HG03175 (cell line): ENCODE measurements at regions not wholly inside any gene's neighbourhood (a gene's known extent, or its start where the extent isn't known, plus 50 kb on each side); places are given as distances from the start of the nearest gene placed in this dataset.
"Not testable (repeated sequence)": the region's sequence is repeated elsewhere in the genome, so short reads cannot be mapped to it uniquely, and the experiment has no call there.

Source experiments
- ATAC-seq: cut with Tn5 transposase; IDR thresholded peaks from one replicate; pipeline ENCODE4 v1.9.1; 2021; ENCODE audit warnings: mild to moderate bottlenecking, moderate library complexity; ENCODE audit not compliant: unreplicated experiment

DNA sequence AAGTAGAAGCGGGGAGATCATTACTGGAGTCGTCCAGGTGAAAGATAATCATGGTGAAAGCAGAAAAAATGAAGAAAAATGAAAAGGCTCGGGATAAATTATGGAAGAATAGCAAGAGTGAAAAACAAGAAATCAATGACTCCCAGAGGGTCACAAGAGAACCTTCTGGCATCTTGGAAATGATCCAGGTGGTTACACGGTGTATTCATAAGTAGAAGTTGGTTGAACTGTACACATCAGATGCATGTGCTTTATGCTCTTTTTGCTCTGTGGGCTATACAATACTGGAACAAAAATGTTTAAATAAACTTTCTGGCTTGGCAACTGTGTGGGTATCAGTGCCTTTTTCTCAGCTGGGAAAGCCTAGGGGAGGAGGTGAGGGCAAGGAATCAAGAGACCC, 348.9 kb downstream of the RND3 start:
- no peak for ATAC-seq

DNA sequence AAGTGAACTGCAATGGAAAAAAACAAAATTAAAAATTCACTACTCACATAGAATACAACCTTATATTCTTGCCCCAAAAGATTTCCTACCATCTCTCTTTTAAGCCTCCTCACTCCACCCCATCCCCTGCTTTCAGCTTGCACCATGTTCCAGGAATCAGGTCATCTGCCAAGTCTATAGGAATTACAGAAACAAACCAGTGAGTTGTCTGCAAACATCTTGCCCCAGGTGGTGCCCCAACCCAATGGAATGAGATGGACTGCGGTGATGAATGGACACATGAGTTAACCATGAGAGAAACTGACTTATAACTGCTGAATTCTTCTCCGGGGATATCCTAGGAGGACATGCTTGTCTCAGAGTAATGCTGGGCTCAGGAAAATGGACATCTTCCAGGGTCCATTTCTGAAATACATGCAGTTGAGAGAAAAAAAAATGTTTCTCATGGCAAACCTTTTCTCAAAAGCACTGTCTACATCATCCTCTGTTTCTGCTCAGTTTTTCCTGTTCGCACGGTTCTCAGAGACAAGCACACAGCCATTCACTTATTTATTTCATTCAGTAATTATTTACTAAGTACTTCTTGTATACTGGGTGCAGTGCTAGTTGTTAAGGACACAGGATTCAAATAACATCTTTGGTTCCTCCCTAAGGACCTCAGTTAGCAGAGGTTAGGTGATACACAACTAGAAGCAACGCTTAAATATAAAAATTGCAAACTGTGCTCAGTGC, 350.0 kb downstream of the RND3 start:
- ATAC-seq = no peak

DNA sequence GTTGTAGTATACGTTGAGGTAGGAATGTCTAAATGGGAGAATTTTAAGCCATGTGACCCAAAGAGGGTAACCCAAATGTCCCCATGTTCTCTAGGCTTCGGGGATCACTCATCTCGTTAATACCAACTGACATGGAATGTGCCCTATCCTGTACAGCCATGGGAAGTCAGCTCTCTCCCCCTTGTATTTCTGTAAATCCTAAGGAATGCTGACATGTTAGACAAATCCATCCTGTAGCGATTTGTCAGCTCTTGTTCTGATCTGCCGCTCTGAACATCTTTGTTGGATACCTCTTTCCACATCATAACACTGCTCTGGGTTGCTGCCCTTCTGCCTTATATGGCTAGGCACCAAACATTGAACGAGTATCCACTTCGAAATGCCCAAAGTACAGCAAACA, 350.6 kb downstream of the RND3 start:
- ATAC-seq = no peak

DNA sequence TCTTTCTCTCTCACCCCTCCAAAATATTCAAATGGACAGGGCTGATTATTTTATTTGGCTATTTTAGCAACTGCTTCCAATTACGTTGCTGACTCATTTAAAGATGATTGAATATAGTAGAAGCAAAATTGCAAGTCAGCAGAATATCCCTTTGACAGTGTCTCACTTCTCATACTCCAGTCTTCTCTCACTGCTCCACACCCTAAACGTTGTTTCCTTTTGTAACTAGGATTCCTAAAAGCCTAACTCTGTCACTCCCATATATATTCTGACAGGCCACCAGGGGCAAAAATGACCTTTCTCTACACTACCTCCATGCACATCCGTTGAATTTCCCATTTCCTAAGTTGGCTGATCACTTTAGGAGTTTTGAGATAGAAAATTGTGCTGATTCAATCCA, 351.1 kb downstream of the RND3 start:
- no peak for ATAC-seq

DNA sequence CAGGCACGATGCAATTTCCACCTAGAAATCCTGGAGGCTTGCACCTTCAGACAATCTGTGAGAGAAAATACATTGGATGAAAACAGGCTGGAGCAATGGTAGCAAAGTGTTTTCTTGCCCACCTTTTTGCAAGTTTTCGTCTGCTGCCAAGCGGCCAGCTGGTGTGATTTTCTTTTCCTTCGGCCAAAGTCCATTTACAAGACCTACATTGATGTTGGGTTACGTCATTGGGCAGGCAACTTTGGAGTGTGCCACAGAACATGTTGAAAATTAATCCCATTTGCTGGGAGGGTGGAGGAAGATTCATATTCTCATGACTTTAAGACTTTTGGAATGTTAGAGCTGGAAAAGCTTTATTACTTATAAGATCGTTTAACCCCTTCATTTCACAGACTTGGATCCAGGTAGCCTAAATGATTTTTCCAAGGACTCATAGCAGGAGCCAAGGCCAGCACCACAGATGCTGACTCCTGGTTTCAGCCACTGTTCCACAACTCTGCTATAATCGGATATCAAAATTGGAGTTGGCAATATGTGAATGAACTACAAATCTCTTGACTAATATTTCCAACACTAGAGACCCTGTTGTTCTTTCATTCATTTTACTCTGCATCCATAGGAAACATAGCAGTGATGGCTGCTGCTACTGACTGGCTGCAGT, 352.1 kb downstream of the RND3 start:
- no peak for ATAC-seq

DNA sequence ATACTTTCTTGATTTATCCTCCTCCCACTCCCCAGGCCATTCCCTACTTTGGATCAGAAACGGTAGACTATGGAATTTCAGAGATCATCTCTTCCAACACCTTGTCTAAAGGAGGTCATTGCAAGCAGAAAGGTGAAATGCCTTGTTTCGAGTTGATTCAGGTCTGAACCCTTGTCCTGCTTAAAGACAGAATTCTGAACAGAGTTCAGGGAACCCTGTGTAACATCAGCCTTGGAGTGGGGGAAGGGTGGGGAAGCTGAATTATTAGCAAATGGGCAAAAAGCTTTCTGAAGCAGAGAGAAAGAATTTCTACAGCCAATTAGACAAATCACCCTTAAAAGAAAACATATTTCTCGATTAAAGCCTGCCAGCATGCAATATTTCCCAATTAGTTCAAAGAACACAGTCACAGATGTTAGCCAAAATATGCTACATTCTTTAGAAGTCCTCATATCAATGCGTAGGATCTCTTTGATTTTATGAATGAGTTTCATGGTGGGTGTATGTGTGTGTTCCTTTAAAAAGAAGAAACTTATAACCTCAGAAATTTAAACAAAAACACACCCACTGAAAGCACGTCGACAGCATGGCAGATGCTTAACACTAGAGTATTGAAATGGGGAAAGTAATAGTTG, 353.1 kb downstream of the RND3 start:
- ATAC-seq = no peak

DNA sequence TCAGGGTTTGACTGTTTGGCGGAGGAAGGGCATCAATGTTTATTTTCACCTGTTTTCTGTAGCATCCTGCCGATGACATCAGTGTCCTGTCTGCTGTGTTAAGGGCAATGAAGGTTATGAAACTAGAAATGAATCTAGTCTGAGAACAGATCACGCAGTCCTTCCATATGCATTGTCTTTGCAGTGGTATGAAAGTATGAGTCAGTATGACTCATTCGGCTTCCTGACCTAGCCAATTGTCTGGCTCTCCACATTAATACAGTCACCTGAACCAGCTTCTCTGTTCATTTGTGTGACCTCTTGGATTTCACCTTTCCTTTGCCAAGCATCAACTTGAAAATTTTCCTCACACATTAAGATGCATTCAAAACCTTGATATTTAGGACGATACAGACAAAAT, 353.8 kb downstream of the RND3 start:
- ATAC-seq = peak; percentile 88

DNA sequence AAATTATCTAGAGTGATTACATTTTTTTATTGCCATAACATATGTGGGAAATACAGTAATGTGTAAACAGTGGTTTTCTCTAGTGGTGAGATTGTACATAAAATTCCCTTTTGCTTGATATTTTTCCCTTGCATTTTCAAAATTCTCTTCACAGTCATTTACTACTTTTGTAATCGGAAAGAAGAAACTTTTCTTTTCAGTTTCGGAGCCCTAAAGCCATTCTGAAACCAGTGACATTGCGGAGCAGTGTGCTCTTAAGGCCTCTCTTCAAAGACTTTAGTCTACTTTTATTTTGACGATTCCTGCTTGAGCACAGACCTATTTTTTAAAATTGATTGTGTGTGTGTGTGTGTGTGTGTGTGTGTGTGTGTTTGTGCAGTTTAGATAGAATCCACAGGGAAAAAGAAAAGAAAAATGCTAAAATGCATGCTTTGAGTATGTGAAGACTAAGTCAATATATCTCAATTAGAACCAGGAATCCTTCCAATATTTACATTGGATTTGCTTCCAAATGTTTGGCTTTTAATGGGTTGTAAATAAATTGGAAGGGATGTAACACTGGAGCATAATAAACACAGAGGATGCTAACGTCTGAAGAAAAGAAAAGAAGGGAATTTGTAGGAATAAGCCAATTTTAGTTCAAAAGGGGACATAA, 357.4 kb downstream of the RND3 start:
- no peak for ATAC-seq

DNA sequence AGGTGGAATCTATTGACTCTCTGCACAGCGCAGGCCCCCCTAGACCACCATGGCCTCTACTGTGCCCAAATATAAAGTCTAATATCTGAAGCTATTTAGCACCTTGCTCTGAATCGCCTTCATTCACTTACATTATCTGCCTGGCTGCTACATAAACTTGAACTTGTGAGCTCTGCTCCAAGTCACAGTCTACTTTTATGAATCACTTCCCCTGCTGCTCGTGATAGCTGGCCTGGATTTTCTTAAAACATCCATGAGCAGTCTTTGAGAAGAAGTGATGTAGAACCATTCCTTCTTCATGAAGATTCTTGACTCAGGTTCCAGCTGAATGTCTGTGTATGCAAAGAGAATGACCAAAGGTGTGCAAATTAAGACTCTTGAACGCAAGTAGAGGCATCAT, 359.5 kb downstream of the RND3 start:
- no peak for ATAC-seq

DNA sequence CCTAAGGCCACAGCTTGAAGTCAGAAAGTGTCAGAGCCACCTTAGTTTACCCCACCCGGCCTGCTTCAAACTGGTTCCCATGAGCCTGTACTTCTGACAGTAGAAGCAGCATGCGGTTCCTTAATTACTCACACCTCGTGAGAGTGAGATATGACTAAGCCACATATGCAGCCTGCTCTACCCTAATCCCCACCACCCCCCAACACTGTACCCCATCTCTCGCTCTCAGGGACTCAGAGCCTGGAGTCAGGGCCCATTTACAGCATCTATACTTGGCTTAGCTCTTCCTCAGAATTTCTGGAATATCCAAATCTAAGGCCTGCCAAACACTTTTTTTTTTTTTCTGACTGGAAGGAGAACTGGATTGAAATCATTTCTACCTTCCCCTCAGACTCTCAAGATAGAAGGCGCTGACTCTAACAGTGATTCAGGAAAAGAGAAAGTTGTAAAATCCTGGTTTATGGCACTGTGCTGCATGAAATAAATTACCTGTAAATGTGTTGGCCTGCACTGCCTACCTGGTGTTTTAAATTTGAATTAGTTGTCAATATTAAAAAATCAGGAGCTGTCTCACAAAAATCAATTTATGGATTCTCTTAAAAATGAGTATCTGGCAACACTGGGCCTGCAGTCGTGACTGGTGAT, 360.0 kb downstream of the RND3 start:
- ATAC-seq = no peak

DNA sequence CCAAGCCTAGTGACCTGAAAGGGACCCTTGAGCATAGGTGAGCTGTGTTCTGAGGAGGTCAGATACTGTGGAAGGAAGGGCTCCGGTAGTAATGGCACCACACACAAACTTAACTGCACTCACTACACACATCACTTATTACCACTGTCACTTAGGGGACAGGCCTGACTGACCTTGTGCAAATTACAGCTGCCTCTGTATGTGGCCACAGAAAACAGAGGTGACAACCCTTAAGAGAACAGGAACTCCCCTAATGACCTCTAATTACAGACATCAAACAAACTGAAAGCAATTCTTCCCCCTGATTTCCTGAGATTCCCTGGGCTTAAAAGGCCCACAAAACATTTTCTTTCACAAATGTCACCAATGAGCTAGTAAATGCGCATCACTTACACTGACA, 360.6 kb downstream of the RND3 start:
- peak; percentile 58 for ATAC-seq

DNA sequence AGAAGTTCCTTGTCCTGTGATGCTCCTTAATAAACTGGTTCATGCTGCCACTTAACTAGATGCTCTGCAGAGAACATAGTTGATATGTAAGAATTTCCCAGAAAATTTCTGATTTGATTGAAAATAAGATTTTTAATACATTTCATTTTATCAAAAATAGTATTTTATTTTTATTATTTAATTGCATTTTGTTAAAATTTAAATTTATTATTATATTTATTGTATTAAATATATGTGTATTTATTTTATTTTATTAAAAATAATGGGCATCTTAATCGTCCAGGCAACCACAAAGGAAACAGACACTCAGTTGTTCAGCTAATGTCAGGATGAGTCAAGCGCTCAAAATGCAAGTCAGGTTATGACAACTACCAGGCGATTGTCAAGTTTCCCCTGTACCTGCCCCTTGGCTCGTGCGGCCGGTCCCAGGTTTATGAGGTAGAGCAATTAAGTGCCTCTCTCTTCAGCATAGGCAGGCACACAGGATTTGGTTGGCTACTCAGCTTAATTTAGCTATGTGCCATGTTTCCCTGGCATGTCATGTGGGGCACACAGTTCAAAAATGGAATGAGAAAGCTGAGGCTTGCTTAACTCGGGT, 361.2 kb downstream of the RND3 start:
- ATAC-seq = no peak

DNA sequence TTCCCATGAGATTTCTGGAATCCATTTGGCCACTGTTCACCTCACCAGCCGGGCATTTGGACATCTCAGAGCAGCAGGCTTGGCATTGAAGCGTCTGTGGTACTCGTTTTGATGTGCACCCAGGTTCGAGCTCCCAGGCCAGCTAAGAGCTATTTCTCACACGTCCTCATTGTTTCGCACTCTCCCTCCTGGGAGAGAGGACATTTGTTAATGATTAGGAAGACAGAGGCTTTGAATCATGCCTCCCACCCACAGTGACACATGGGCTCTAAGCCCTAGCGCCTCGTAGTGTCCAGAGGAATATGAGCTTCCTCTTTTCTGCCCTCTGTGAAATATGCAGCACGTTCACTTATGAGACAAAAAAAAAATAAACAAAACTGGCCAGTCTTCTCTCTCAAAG, 361.8 kb downstream of the RND3 start:
- ATAC-seq = no peak

DNA sequence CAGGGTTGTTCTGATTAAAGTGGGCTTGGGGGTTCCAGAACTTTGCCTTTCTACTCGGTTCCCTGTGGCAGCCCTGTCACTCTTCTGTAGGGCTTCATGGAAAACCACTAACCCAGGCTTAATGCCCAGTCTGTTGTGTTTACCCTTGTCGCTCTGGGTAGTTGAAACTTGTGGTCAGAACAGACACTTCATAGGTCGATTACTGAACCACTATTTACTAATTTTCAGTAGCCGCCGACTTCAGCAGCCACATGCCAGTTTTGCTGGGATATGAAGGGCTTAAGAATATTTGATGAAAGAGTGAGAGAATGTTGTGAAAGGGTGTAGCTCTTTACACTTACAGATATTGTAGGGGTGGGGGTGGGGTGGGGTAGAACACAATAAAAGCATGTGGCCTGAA, 362.3 kb downstream of the RND3 start:
- ATAC-seq = no peak

DNA sequence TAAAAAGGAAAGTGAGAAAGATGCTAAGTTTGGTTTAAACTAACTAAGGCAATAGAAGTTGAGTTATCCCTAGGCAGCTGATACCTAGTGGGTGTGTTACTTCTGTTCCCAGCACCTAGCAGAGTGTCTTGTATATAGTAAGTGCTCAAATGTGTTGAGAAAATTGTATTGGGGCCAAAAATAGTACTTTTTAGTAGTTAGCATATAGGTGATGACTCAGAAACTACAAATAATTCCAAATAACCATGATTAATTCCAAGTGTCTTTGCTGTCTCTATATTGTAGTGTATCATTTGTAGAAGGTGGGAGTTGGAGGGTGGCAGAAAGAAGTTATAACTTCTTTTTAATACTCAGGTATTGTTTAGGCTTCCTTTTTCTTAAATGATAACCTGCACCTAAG, 362.7 kb downstream of the RND3 start:
- no peak for ATAC-seq

DNA sequence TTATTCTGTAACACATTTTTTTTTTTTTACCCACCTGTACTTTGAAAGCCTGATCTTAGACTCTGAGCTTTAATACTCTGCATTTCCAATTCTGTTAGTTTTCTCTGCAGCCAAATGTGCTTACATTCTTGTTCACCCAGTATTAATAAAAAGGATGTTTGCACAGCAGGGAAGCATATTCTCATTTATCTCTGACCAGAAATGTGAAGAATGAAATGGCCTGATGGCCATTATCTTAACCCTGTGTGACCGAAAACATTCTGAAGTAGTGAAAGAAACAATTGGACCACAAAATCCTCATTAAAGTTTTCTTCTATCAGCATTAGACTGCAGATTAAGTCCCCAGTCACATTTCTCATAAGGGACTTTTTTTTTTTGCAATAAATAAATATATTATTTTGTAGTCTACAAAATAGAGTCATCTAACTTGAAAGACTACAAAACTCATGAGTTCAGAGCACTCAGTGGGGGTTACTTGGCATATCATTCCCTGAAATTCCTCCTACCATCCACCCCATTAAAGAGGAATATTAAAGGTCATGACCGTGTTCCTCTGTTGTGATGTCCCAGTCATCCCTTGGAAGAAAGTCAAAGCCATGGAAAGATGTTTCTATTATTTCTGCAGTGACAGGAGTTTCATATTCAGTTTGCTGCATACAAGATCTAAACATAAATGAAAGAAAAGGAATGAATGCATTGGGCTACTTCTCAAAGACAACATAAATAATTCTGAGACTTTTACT, 364.4 kb downstream of the RND3 start:
- ATAC-seq = no peak

DNA sequence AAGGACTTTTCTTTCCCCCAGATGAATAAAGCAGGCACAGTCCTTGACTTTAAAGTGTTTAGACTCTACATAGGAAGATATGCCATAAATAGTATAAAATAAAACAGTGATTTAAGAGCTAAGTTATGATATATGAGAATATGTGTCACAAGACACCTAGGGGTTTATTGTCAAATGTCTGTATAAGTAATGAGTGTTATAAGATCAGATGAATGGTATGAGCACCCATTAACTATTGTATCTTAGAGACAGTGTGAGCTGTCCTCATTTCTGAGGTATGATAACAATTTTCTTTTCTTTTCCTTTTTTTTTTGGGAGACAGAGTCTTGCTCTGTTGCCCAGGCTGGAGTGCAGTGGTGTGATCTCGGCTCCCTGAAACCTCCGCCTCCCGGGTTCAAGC, 365.3 kb downstream of the RND3 start:
- ATAC-seq = no peak

DNA sequence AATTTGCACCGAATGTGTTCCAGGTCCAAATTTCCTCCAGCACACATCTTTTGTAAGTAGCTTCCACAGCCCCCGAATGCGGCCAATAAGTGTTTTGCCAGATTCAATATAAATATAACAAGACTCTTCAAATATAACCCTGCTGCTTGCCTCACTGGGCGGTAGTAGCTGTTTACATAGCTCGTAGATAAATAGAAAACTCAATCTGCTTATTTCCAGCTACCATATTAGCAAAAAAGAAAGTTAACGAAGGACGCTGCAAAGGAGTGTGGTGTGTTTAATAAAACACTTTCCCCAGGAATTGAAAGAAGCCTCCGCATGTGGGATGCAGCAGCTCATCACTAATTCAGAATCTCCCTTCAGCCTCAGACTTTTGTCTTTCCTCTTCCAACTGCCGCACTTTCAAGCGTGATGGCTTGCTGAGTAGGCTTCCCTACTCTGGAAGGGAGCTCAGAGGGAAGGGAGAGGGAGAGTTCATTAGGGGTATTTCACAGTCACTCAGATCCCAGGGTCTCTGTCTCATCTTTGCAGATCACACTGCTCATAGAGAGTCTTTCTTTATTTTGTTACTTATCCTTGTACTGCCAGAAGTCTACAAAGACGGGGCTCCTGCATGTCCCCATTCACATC, 367.0 kb downstream of the RND3 start:
- no peak for ATAC-seq

DNA sequence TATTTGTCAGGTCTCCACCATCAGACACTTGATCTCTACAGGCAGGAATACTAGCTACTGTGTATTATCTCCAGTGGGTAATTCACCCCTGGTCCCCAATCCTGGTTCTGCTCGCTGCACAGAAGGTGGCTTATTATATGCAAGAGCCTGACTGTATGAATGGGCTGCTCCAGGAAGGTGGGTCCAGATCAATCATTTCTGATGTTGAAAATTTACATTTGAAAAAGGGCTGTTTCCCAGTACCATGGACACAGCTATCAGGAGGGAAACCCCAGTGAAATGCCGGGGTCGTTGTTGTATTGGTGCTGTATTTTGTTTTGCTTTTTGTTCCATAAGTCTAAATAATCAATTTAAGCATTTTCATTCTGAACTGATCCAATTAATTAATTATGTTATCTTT, 367.6 kb downstream of the RND3 start:
- no peak for ATAC-seq

DNA sequence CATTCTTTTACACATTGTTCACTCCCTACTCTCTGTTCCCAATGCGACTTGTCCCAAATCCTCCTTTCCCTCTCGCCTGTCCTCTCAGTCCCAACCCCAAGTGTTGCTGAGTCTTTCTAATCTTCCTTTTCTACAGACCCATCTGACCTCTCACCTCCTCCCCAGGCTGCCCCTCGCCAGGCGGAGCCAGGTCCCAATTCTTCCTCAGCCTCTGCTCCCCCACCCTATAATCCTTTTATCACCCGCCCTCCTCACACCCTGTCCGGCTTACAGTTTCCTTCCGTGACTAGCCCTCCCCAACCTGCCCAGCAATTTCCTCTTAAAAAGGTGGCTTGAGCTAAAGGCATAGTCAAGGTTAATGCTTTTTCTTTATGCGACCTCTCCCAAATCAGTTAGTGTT, 373.4 kb downstream of the RND3 start:
- ATAC-seq = not testable (repeated sequence)
